Left colon (tissue), 2 donors: ENCODE measurements at regions not wholly inside any gene's neighbourhood (a gene's known extent, or its start where the extent isn't known, plus 50 kb on each side); places are given as distances from the start of the nearest gene placed in this dataset.
"Not testable (repeated sequence)": the region's sequence is repeated elsewhere in the genome, so short reads cannot be mapped to it uniquely, and the experiment has no call there.

Source experiments
- ATAC-seq: fragments of 200-7000 bp; cut with Tn5 transposase; one replicate; pipeline ENCODE4 v1.9.1; 2020; ENCODE audit warnings: mild to moderate bottlenecking, moderate library complexity
- DNase-seq, 2 donors: peaks; one replicate each; pipeline ENCODE4 v3.0.0-alpha.2; 2020
- intact Hi-C, 2 donors: fragments of 100-400 bp; cut with DNase I in 1 of 2; cut with micrococcal nuclease in 1 of 2; formaldehyde crosslinking; loops; one replicate each; pipeline versions ENCODE4 v1.11.2 to v1.14.0; 2022; cut with DNase I, micrococcal nuclease
- donor health status: DM: no; HTN: no; CAD: no.
- donor health status: DM: yes; HTN: yes; CAD: no.

DNA sequence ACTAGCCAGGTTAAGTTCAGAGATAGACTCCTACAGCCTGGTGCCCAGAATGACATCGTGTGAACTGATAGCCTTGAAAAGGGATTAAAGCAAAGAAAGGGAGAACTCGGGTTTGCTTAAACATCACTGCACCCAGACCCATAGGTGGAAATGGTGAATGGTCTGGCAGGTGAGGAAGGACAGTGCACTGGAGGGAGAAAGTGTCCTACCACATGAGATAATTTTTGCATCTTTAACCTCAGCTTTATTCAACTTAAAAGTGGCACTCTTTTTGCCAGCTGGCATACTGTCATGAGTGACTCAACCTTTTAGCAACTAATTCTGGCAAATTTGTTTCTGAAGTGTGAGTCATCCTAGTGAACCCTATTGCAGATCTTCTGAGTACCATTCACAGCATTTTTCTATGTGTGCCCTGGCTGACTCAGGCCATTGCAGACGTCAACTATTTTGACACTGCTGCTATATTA, 53.0 kb upstream of the DAPP1 start:
- DNase-seq, result no peak
- intact Hi-C loops, result no loop called here
- ATAC-seq, result no peak

GRCh38 chr4:99762728-99763127, 53.9 kb upstream of the DAPP1 start:
- intact Hi-C loops, result no loop called here
- DNase-seq (no peak), ATAC-seq (no peak)

- no peak for DNase-seq
- intact Hi-C loops, result no loop called here
- ATAC-seq, result no peak
These were observed 56.6 kb upstream of the DAPP1 start for GRCh38 chr4:99759988-99760387.

GRCh38 chr4:99759346-99759984, 57.2 kb upstream of the DAPP1 start:
- no peak for DNase-seq
- intact Hi-C loops, result no loop called here
- no peak for ATAC-seq

GRCh38 chr4:99755223-99755944, 61.2 kb upstream of the DAPP1 start:
- intact Hi-C loops, result no loop called here
- ATAC-seq (no peak), DNase-seq (no peak)

DNA sequence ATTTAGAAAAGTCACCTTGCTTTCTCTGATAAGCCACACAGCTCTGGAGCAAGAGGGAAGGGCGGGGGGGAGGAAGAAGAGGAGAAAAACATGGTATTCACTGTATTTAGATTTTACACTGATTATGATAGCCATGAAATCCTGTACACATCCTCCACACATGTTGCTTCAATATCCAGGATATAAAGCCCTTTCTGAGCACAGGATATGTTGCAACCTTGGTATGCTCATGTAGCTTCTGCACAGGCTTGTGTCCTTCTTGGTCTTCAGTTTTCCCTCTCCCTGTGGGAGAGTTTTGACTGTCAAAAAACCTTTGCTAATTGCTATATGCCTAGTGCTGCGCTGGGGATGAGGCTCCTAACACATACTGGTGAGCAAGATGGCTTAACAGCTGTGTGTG, 61.9 kb upstream of the DAPP1 start:
- ATAC-seq (no peak), DNase-seq (no peak)
- intact Hi-C loops, result no loop called here

GRCh38 chr4:99753931-99754330, 62.7 kb upstream of the DAPP1 start:
- intact Hi-C loops, result no loop called here
- DNase-seq (no peak), ATAC-seq (no peak)

DNA sequence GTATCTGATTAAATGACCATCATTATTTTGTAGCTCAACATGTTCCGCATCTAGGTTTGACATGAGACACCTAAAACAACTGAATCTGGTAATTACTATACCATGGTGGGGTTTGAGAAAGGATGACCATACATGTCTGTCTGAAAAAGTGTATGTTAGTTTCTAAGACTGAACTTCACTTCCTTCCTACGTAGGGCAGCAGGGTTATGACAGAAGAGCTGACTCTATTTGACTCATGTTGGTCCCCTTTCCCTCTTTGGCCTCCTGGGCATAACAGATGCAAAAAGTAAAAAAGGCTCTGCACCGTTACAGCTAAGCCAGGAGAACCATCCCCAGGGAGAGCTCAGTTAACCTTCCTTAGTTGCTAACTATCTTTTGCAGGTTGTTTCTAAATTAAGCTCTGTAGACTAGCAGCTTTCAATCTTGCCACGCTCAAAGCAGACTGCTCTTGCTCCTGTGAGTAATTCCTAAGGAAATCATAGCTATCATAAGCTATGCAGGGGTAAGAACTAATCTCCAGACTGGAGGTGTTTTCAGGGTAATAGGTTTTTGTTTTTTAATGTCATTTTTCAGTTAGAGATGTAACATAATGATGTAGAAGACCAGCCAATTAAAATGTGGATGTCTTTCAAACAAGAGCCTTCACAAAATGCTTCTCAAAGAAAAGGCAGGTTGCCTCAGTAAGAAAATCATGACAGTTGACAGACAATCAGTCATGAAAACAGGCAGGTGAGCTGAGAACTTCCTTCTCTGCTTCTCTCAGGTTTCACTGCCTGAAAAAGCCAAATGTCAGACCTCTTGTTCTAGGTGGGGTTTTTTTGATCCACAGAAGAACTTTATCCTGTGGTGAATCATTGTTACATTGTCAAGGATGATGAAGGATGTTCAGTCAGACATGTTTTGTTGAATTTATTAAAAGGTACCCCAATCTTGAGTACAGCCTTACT, 66.9 kb upstream of the DAPP1 start:
- intact Hi-C loops, result no loop called here

GRCh38 chr4:99746443-99746842, 70.2 kb upstream of the DAPP1 start:
- ATAC-seq, result no peak
- intact Hi-C loops, result no loop called here
- DNase-seq, result no peak

More for the DNA sequence above, 66.9 kb upstream of the DAPP1 start:
- ATAC-seq, result no peak
- DNase-seq, result no peak

DNA sequence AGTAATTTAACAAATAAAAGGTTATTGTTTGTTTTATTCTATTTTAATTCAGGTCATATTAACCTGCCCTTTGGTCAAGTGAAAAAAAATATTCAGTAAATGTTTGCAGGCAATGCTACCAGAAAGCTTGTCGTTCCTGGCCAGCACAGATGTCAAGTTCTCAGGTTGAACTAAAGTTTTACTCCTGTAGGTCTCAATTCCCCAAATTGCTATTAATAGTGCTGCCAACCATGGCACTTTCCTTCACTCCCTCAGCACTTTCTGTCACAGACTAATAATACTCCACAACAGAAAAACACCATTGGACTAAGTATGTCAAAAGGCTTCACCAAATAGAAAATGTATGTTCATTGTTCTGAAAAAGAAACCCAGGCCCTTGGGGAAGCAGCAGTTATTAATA, 79.2 kb upstream of the C4orf54 start:
- ATAC-seq, result no peak
- DNase-seq, result no peak
- intact Hi-C loops, result no loop called here

GRCh38 chr4:99735822-99736221, 78.2 kb upstream of the C4orf54 start:
- no peak for ATAC-seq
- intact Hi-C loops, result no loop called here
- no peak for DNase-seq

GRCh38 chr4:99734583-99735322, 77.1 kb upstream of the C4orf54 start:
- intact Hi-C loops, result no loop called here
- DNase-seq (no peak), ATAC-seq (no peak)

DNA sequence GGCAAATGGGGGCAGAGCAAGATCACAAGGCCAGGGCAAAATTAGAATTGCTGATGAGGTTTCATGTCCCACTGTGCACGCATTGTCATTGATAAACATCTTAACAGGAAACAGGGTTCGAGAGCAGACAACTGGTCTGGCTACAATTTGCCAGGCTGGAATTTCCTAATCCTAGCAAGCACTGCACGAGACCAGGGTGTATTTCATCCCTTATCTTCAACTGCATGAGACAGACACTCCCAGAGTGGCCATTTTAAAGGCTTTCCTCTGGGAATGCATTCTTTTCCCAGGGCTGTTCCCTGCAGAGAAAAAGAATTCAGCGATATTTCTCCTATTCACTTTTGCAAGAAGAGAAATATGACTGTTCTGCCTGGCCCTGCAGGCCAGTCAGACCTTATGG, 75.8 kb upstream of the C4orf54 start:
- intact Hi-C loops, ATAC-seq, DNase-seq: not testable (repeated sequence)

DNA sequence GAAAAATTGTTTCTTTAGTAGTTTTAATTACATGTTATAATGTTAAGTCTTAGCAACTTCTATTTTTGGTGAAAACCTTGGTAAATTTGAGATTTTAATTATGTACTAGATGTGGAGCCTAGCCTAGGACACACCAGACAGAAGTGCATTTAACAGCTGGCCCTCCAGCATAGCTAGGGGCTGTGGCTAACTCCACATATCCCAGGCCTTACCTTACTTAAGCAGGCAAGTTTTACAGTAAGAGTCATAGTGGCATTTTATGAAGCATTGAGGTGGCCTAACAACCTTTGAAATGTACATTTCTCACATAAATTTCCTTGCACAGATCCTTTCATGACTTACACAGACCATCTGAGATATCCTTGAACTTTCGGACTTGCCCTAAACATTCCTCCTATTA, 71.6 kb upstream of the C4orf54 start:
- ATAC-seq (no peak), DNase-seq (no peak)
- intact Hi-C loops, result no loop called here

DNA sequence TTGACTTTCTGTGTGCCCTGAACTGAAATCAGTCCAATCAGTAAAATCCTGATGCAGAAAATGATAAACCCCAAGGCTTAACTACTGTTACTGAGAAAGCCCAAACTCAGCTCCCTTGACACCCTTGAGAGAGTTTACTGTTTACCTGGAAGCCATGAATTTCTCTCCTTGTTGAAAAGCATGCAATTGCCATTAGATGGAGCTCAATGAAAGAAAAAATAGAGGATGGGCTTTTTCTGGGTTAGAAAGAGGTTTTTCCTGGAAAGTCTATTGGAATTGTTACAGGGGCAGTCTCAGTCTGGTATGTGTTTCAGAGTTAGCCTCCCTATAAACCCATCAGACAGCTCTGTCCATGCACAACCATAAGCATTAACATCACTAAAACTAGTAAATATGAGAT, 66.4 kb upstream of the C4orf54 start:
- ATAC-seq (no peak), DNase-seq (no peak)
- intact Hi-C loops, result no loop called here

DNA sequence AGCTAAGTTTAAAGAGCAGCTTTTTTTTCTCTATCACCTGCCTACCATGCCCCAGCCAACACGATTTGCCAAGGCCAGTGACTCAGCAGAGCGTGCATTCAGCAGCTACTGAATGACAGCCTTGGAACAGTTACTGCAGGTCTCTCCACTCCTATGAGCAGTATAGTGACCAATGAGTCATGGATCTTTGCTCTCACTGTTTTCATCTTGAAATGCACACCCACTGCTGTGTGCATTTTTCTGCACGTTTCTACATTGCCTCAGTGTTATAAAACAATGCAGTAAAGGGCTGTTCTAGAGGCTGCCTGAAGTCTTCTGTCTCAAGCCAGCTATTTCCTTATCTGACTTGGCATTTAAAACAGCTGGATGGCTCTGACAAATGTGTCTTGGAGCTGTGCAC, 66.0 kb upstream of the C4orf54 start:
- DNase-seq (peak; percentile 30 to 68), ATAC-seq (peak; percentile 97)
- intact Hi-C loops, result no loop called here

DNA sequence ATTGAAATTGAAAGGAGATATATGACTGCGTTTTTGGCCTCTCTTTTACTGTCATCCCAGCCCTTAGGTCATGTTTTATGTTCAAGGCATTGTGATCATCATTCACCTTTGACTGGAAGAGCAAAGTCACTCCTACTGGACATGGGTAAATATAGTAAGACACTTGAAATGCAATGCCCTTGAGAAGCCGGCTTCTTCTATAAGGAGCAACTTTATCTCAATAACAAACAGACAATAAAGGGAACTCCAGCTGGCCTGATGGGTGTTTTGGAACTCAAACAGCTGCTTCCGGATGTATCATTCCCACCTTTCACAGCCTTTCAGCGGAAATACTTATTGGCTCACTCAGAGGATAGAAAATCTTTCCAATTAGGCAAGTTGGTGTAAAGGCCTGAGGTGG, 65.1 kb upstream of the C4orf54 start:
- ATAC-seq (peak; percentile 52), DNase-seq (no peak)
- intact Hi-C loops, result no loop called here

DNA sequence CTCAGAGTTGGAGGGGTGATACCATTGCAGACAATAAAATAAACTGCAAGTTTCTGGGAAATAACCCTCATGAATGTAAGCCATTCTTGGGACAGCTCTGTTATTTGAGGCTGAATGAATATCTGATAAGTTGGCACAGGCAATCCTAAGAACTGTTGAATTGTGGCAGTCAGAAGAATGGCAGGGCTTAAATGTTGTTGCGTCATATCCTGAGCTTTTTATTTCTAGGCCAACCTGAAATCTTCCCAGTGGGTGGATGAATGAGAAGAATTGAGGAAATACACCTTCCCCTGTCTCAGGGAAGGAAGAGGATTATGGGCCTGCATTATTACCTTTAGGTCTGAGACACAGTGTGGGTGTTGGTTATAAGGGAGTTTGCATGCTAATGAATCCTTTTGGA, 64.4 kb upstream of the C4orf54 start:
- DNase-seq (no peak), ATAC-seq (no peak)

DNA sequence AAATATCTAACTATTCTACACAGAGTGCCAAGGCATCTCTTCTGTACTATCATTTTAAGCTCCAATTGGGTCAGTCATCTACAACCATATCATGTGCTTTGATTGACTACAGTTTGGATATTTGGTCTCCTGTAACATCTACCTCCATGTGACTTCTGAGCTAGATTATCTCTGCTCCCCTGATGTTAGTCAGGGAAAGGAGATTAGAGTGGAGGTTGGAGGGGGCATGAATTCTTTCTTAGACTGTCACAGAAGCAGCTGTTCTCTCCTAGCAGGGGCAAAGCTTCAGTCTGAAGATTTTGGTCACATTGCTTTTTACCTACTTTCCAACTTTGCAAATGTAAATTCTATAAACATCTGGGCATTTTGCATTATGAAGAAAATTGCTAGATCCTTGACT, 62.6 kb upstream of the C4orf54 start:
- intact Hi-C loops, result no loop called here
- no peak for ATAC-seq
- DNase-seq, result no peak

More for the DNA sequence above, 64.4 kb upstream of the C4orf54 start:
- intact Hi-C loops, result no loop called here
